Right cardiac atrium (tissue), 5 donors: ENCODE measurements at regions not wholly inside any gene's neighbourhood (a gene's known extent, or its start where the extent isn't known, plus 50 kb on each side); places are given as distances from the start of the nearest gene placed in this dataset.
A peak's percentile ranks its signal among the peaks of the same experiment; 100 is the strongest.

Source experiments
- ATAC-seq, 2 donors: fragments of 200-7000 bp; cut with Tn5 transposase; one replicate each; pipeline versions ENCODE4 v1.8.0 to v1.9.1; 2020; ENCODE audit warnings: moderate library complexity in 2 of 2, mild to moderate bottlenecking in 1 of 2
- DNase-seq, 3 donors: peaks; one replicate each; pipeline ENCODE4 v3.0.0-alpha.2; 2020
- H3K27ac ChIP-seq: one replicate; pipeline ENCODE4 v1.5.1; 2013; ENCODE audit warnings: mild to moderate bottlenecking, low read length, control low read depth, moderate library complexity
- H3K27me3 ChIP-seq: one replicate; pipeline ENCODE4 v1.6.1; 2013; ENCODE audit not compliant: control insufficient read depth, insufficient read depth
- H3K4me1 ChIP-seq: one replicate; pipeline ENCODE4 v1.6.1; 2013; ENCODE audit warnings: low read length; ENCODE audit not compliant: control insufficient read depth, insufficient read depth
- H3K4me3 ChIP-seq: one replicate; pipeline ENCODE4 v1.5.1; 2013; ENCODE audit warnings: low read length, control low read depth
- H3K9me3 ChIP-seq: one replicate; pipeline ENCODE4 v1.6.1; 2013; ENCODE audit warnings: low read length; ENCODE audit not compliant: control insufficient read depth
- WGBS: extraction: QIAGEN DNeasy Blood & Tissue Kit; methylation state at CpG from one replicate; pipeline ENCODE4 v1.1.7; 2013; 5-methylcytosine and 5-hydroxymethylcytosine counted together
- intact Hi-C, 4 donors: fragments of 100-400 bp; cut with DNase I; formaldehyde crosslinking; loops; one replicate each; pipeline versions ENCODE4 v1.11.0 to v1.14.0; 2022 to 2023
- donor health status: healthy with polysubstance abuse.
- donor health status: DM: no; HTN: yes; CAD: no.
- donor health status: DM: no; HTN: no; CAD: no.
- donor health status: DM: no; HTN: yes; CAD: no; lungs with severe emphysema.
- donor health status: DM: yes; HTN: yes; CAD: no.

GRCh38 chr13:28558567-28558966, 63.6 kb upstream of the FLT1 start:
- 37% methylated on average over 8 of the region's 8 CpGs for WGBS
- no peak overlapping the region for H3K27ac ChIP-seq
- no peaks in the 10 kb centered on the region for H3K4me1 ChIP-seq
- ATAC-seq (peak; percentile 33 to 80), DNase-seq (peak in 1 of 3 donors; percentile 43)
- no peaks in the 10 kb centered on the region for H3K27me3 ChIP-seq
- H3K9me3 ChIP-seq: no peaks in the 10 kb centered on the region
- intact Hi-C loops: no loop called here
- no peak overlapping the region for H3K4me3 ChIP-seq

- ATAC-seq (no peak), DNase-seq (no peak)
- WGBS: 35% methylated on average over 5 of the region's 5 CpGs
- H3K4me1 ChIP-seq: no peaks in the 10 kb centered on the region
- H3K27ac ChIP-seq: no peak overlapping the region
- no peak overlapping the region for H3K4me3 ChIP-seq
- H3K9me3 ChIP-seq: no peaks in the 10 kb centered on the region
- intact Hi-C loops: no loop called here
- no peaks in the 10 kb centered on the region for H3K27me3 ChIP-seq
Observed at GRCh38 chr13:28557725-28558520, 63.0 kb upstream of the FLT1 start.

- 82% methylated on average over 7 of the region's 7 CpGs for WGBS
- intact Hi-C loops: no loop called here
- H3K27me3 ChIP-seq: no peaks in the 10 kb centered on the region
Observed at GRCh38 chr13:28555096-28555495, 60.2 kb upstream of the FLT1 start.

GRCh38 chr13:28553971-28554370, 59.0 kb upstream of the FLT1 start:
- intact Hi-C loops: no loop called here
- no peak for DNase-seq

More at GRCh38 chr13:28555096-28555495, 60.2 kb upstream of the FLT1 start:
- no peak overlapping the region for H3K27ac ChIP-seq
- no peaks in the 10 kb centered on the region for H3K9me3 ChIP-seq
- DNase-seq (no peak), ATAC-seq (no peak)
- no peak overlapping the region for H3K4me3 ChIP-seq
- no peaks in the 10 kb centered on the region for H3K4me1 ChIP-seq

DNA sequence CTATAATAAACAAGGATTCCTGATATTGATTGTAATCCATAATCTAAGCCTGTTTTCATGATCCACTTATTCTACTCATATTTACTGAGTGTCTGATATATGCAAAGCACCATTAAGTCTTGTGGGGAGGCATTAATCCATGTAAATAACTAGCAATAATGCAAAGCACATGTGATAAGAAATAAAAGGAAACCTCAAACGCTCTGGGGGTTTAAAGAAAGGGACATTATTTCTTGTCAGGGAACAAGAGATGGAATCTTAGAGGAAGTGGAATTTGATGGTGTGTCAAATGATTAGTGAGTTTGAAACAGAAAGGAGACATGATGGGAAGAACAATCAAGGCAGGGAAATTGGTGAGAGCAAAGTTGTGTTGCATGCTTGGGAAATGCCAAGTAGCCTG, 57.4 kb upstream of the FLT1 start:
- intact Hi-C loops: no loop called here
- WGBS: 60% methylated on average over 1 of the region's 1 CpG
- ATAC-seq (no peak), DNase-seq (no peak)
- H3K27me3 ChIP-seq: no peaks in the 10 kb centered on the region
- H3K9me3 ChIP-seq: no peaks in the 10 kb centered on the region
- H3K27ac ChIP-seq: no peak overlapping the region
- H3K4me1 ChIP-seq: no peaks in the 10 kb centered on the region
- H3K4me3 ChIP-seq: no peak overlapping the region

More at GRCh38 chr13:28553971-28554370, 59.0 kb upstream of the FLT1 start:
- Histone ChIP-seq H3K27me3 (no peaks in the 10 kb centered on the region), H3K4me1 (no peaks in the 10 kb centered on the region), H3K27ac (no peak overlapping the region), H3K4me3 (no peak overlapping the region), H3K9me3 (no peaks in the 10 kb centered on the region)
- 87% methylated on average over 5 of the region's 5 CpGs for WGBS
- ATAC-seq: no peak

DNA sequence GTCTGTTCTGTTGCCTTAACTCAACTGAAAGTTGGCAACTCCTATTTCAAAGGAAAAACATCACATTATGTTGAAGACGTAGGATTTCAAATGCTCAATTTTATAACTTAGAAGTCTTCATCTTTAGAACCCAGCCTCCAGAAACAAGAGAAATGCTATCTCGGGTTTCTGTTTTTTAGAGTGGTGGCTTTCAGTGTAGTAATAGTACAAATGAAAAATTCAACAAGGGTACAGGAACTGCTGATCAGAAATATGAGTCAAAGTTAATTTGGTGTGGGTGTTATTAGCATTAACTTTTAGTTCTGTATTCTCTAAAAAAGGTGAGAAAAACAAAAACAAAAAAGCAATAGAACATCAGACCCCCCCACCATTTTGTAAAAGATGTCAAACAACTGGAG, 56.6 kb upstream of the FLT1 start:
- DNase-seq (no peak), ATAC-seq (no peak)
- intact Hi-C loops: no loop called here
- Histone ChIP-seq H3K9me3 (no peaks in the 10 kb centered on the region), H3K27ac (no peak overlapping the region), H3K27me3 (no peaks in the 10 kb centered on the region), H3K4me3 (no peak overlapping the region), H3K4me1 (no peaks in the 10 kb centered on the region)
- WGBS: 85% methylated on average over 2 of the region's 2 CpGs

DNA sequence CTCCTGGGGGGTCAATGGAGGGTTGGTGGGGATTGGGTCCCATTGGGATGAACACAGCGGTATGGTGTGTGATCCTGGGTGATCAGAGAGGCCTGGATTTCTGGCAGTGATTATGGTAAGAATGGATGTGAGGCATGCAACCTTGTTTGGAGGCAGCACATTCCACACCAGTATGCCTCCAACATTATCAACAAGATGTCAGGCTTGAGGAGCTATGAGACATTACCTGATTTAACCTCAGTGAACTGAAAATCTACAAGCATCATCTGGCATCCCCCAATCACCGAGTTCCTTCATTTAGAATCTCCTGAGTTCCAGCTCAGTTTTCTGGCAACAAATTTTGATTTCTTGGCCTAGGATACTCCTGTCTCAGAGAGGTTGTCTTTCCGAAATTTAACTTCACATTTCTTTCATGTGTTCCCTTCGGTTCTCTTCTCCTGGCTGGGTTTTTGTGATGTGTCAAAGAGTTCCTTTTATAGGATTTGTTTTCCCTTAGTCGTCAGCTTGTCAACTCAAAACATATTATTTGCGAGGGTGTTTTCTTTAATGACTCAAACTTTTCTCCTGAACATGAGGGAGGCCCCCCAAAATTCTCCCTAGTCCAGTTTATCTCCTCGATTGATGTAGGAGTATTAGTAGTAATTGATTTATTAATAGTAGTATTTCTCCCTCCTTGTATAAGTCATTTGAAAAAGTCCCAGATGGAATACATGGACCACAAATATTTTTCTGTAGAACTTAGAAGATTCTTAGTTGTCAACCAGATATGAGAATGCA, 56.0 kb upstream of the FLT1 start:
- Histone ChIP-seq H3K27ac (no peak overlapping the region), H3K27me3 (no peaks in the 10 kb centered on the region), H3K4me1 (no peaks in the 10 kb centered on the region), H3K9me3 (no peaks in the 10 kb centered on the region), H3K4me3 (no peak overlapping the region)
- 88% methylated on average over 7 of the region's 7 CpGs for WGBS
- DNase-seq: no peak
- ATAC-seq: no peak
- intact Hi-C loops: no loop called here

DNA sequence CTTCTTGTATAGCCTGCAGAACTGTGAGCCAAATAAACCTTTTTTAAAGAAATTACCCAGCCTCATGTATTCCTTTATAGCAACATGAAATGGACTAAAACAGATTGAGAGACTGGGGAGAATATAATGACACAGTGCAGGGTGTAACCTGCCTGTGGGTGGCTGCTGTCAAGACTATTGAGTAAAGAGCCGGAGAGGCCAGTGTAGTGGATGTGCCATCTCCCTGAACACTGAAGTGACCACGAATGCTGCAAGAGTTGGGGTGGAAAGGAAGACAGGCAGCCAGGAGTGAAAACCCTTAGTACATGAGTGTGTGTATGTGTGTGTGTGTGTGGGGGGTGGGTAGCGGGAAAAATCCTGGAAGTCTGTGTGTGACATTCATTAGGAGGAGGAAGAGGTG, 55.2 kb upstream of the FLT1 start:
- no peak overlapping the region for H3K4me3 ChIP-seq

GRCh38 chr13:28548872-28549271, 53.9 kb upstream of the FLT1 start:
- Histone ChIP-seq H3K4me1 (no peaks in the 10 kb centered on the region), H3K27me3 (no peaks in the 10 kb centered on the region), H3K9me3 (no peaks in the 10 kb centered on the region), H3K27ac (no peak overlapping the region), H3K4me3 (no peak overlapping the region)
- no peak for DNase-seq
- 65% methylated on average over 2 of the region's 2 CpGs for WGBS
- intact Hi-C loops: no loop called here
- ATAC-seq: no peak

More for the DNA sequence above, 55.2 kb upstream of the FLT1 start:
- Histone ChIP-seq H3K9me3 (no peaks in the 10 kb centered on the region), H3K27me3 (no peaks in the 10 kb centered on the region), H3K4me1 (no peaks in the 10 kb centered on the region), H3K27ac (no peak overlapping the region)
- DNase-seq (no peak), ATAC-seq (no peak)
- intact Hi-C loops: no loop called here
- WGBS: 89% methylated on average over 3 of the region's 3 CpGs

DNA sequence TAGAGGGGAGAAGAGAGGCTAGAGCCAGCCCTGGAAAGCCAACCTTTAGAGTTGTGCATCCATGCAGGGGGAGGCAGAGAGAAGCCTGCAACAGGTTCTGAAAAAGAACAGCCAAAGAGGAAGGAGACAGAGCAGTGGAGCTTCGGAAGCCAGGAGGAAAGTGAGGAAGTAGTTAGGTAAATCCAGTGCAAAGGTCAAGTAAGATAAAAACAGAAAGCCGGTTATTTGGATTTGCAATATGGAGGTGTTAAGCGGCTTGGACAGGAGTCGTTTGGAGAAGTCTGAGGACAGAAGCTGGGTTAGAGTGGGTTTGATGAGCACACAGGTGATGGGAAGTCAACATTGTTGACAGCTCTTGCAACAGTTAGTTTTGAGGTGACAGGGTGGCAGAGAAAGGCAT, 53.5 kb upstream of the FLT1 start:
- H3K4me1 ChIP-seq: no peaks in the 10 kb centered on the region
- H3K9me3 ChIP-seq: no peaks in the 10 kb centered on the region
- H3K4me3 ChIP-seq: no peak overlapping the region
- H3K27me3 ChIP-seq: no peaks in the 10 kb centered on the region
- ATAC-seq (no peak), DNase-seq (no peak)
- no peak overlapping the region for H3K27ac ChIP-seq
- intact Hi-C loops: no loop called here
- 69% methylated on average over 4 of the region's 4 CpGs for WGBS

DNA sequence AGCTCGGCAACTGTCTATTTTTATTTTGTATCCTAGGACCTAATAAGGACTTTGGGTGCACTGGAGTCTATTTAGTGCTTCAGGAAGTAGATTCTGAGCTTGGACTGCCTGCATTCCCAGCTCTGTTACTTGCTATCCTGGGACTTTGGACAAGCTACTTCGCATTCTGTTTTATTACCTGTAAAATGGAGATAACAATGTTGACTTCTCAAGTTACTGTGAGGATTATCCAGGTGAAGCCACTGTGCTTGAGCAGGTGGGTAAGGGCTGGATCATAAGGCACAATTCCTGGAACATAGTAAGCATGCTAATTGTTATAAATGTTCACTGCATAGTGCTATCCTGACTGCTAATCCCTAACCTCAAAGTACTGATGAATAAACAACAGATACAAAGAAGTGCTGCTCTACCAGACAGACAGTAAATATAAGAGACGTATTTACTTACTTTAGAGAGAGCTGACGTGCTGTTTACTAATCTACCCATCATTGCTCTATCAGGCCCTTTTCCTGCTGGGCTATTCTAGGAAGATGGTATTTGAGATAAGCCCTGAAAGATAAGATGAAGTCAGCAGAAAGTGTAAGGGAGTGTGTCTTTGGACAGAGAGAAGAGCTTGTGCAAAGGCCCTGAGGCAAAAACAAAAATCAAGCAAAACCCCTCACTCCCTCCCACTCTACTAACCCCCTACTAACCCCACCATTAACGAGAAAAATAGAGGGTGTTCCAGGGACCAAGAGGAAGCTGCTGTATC, 50.8 kb upstream of the FLT1 start:
- Histone ChIP-seq H3K4me1 (no peaks in the 10 kb centered on the region), H3K27ac (no peak overlapping the region), H3K4me3 (no peak overlapping the region), H3K27me3 (no peaks in the 10 kb centered on the region), H3K9me3 (no peaks in the 10 kb centered on the region)
- WGBS: 62% methylated on average over 5 of the region's 5 CpGs
- DNase-seq (no peak), ATAC-seq (no peak)
- intact Hi-C loops: no loop called here
